Mesothelial cell of epicardium (in vitro differentiated cells): ENCODE measurements at regions not wholly inside any gene's neighbourhood (a gene's known extent, or its start where the extent isn't known, plus 50 kb on each side); places are given as distances from the start of the nearest gene placed in this dataset.
"Not testable (repeated sequence)": the region's sequence is repeated elsewhere in the genome, so short reads cannot be mapped to it uniquely, and the experiment has no call there.

ENCODE experiments used
- DNase-seq, 2 experiments: peaks; one replicate each; pipeline ENCODE4 v3.0.0; 2021; ENCODE audit warnings: low spot score in 2 of 2; ENCODE audit not compliant: unreplicated experiment in 2 of 2
- H3K27ac Mint-ChIP-seq: 2 replicates; pipeline ENCODE4 v1.8.0; 2021; ENCODE audit warnings: mixed read lengths
- H3K27me3 Mint-ChIP-seq: 2 replicates; pipeline ENCODE4 v1.8.0; 2021; ENCODE audit warnings: low read depth, mixed read lengths
- H3K36me3 Mint-ChIP-seq: 2 replicates; pipeline ENCODE4 v1.8.0; 2021; ENCODE audit warnings: mixed read lengths
- H3K4me1 Mint-ChIP-seq: 2 replicates; pipeline ENCODE4 v1.8.0; 2021; ENCODE audit warnings: mixed read lengths
- H3K4me3 Mint-ChIP-seq: 2 replicates; pipeline ENCODE4 v1.8.0; 2021; ENCODE audit warnings: mild to moderate bottlenecking, moderate library complexity, mixed read lengths
- H3K9me3 Mint-ChIP-seq: 2 replicates; pipeline ENCODE4 v1.8.0; 2021; ENCODE audit warnings: mixed read lengths
- TF ChIP-seq, protein P1 (sequence below): fragments of 200-600 bp; sonication (generic); IDR thresholded peaks from one replicate; pipeline ENCODE4 v1.5.0; 2021; ENCODE audit warnings: antibody characterized with exemption; ENCODE audit not compliant: unreplicated experiment

DNA sequence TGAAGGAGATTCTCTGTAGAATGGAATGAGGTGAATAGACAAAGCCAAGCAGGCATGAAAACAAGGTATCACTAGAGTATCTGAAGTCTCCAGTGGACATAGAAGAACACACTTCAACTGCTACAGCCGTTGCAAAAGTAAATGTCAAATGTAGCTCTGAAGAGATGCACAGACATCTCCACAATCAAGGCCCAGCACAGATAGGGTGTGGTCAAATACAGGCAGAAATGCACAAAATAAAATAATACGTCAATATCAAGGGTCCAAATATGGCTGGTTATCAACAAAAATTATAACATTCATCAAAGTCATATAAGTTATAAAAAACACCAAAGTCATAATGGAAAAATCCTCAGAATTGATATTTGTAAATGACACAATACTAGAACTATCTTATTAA is 1107.3 kb downstream of the TMEM121 start:
- TF ChIP-seq, protein P1, sequence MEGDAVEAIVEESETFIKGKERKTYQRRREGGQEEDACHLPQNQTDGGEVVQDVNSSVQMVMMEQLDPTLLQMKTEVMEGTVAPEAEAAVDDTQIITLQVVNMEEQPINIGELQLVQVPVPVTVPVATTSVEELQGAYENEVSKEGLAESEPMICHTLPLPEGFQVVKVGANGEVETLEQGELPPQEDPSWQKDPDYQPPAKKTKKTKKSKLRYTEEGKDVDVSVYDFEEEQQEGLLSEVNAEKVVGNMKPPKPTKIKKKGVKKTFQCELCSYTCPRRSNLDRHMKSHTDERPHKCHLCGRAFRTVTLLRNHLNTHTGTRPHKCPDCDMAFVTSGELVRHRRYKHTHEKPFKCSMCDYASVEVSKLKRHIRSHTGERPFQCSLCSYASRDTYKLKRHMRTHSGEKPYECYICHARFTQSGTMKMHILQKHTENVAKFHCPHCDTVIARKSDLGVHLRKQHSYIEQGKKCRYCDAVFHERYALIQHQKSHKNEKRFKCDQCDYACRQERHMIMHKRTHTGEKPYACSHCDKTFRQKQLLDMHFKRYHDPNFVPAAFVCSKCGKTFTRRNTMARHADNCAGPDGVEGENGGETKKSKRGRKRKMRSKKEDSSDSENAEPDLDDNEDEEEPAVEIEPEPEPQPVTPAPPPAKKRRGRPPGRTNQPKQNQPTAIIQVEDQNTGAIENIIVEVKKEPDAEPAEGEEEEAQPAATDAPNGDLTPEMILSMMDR, result no peak
- Mint-ChIP-seq H3K36me3 (peaks cover 5% of the 10 kb centered on the region), H3K27me3 (no peaks in the 10 kb centered on the region)

DNA sequence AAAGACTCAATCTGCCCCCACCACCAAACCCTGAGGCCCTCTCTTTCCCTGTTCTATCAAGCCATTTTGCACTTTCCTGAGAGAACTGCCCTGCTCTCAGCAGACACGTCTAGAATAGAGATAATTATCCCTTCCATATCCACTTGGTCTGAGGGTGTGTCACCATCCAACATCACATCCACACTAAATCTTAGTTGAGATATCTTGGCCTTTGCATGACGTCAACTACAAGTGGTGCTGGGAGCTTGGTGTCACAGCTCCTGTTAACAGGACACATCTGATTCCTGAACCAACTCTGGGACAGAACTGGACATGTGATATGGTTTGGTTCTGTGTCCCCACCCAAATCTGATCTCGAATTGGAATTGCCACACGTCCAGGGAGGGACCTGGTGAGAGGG is 1109.2 kb downstream of the TMEM121 start:
- no peaks in the 10 kb centered on the region for H3K27me3 Mint-ChIP-seq
- TF ChIP-seq, protein P1, result no peak
- no peak overlapping the region for H3K27ac Mint-ChIP-seq
- H3K9me3 Mint-ChIP-seq, result peaks cover 67% of the 10 kb centered on the region
- H3K36me3 Mint-ChIP-seq, result no peaks in the 10 kb centered on the region
- H3K4me1 Mint-ChIP-seq, result no peaks in the 10 kb centered on the region
- no peak overlapping the region for H3K4me3 Mint-ChIP-seq
- DNase-seq, result no peak

More for the DNA sequence above, 1107.3 kb downstream of the TMEM121 start:
- H3K27ac Mint-ChIP-seq, result no peak overlapping the region
- H3K4me3 Mint-ChIP-seq, result no peak overlapping the region
- DNase-seq, result no peak
- no peaks in the 10 kb centered on the region for H3K4me1 Mint-ChIP-seq
- peaks cover 81% of the 10 kb centered on the region for H3K9me3 Mint-ChIP-seq

DNA sequence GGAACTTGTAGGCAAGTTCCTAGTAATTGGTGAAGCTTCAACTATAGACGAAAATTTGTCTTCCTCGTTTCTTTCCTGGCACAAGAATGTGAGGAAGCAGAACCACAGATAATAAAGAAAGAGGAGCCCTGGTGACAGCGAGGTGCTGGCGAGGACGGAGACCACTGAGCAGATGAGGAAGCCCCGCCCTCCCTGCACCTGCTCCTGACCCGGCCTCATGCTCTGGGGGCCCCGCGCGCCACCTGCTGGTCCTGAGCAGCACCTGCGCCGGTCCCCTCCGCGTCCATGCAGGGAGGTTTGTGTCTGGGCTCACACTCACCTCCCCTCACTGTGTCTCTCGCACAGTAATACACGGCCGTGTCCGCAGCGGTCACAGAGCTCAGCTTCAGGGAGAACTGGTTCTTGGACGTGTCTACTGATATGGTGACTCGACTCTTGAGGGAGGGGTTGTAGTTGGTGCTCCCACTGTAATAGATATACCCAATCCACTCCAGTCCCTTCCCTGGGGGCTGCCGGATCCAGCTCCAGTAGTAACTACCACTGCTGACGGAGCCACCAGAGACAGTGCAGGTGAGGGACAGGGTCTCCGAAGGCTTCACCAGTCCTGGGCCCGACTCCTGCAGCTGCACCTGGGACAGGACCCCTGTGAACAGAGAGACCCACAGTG is 1112.5 kb downstream of the TMEM121 start:
- H3K4me3 Mint-ChIP-seq, H3K36me3 Mint-ChIP-seq, H3K27me3 Mint-ChIP-seq, H3K4me1 Mint-ChIP-seq, DNase-seq, H3K27ac Mint-ChIP-seq: not testable (repeated sequence)
- H3K9me3 Mint-ChIP-seq, result peaks cover 67% of the 10 kb centered on the region

DNA sequence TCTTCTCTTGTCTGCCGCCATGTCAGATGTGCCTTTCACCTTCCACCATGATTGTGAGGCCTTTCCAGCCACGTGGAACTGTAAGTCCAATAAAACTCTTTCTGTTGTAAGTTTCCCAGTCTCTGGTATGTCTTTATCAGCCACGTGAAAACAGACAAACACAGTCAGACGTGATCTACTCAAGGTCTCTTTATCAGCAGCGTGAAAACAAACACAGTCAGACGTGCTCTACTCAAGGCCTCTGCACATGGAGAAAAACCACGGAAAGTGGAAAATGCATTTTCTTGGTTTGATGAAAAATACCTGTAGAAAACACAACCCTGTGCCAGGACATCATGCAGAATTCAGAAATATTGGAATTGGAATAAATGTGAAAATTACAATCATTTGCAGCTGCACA is 1115.7 kb downstream of the TMEM121 start:
- Mint-ChIP-seq H3K9me3 (peaks cover 58% of the 10 kb centered on the region), H3K4me3 (no peak overlapping the region), H3K4me1 (no peaks in the 10 kb centered on the region), H3K27ac (no peak overlapping the region), H3K27me3 (no peaks in the 10 kb centered on the region), H3K36me3 (peaks cover 4% of the 10 kb centered on the region)
- TF ChIP-seq, protein P1, result no peak
- no peak for DNase-seq

DNA sequence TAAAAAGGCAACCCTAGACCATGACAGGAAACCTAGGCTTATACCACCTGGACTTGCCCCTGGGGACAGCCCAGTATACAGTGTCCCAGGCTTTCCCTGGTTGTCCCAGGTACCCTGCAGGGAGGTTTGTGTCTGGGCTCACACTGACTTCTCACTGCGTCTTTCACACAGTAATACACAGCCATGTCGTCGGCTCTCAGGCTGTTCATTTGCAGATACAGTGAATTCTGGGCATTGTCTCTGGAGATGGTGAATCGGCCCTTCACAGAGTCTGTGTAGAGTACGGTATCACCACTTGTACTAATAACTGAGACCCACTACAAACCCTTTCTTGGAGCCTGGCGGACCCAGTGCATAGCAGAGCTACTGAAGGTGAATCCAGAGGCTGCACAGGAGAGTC is 1116.6 kb downstream of the TMEM121 start:
- not testable (repeated sequence) for H3K27ac Mint-ChIP-seq, H3K4me1 Mint-ChIP-seq, H3K36me3 Mint-ChIP-seq, DNase-seq, H3K4me3 Mint-ChIP-seq, H3K27me3 Mint-ChIP-seq
- H3K9me3 Mint-ChIP-seq, result peaks cover 61% of the 10 kb centered on the region

DNA sequence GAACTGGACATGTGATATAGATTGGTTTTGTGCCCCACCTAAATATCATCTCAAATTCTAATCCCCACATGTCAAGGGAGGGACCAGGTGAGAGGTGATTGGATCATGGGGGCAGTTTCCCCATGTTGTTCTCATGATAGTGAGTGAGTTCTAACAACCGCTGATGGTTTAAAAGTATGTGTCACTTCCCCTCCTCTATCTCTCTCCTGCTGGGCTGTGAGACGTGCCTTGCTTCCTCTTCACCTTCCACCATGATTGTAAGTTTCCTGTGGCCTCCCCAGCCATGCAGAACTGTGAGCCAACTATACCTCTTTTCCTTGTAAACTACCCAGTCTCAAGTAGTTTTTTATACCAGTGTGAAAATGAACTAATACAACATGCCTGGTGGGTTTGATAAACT is 1122.5 kb downstream of the TMEM121 start:
- H3K4me3 Mint-ChIP-seq, H3K36me3 Mint-ChIP-seq, H3K27me3 Mint-ChIP-seq, H3K4me1 Mint-ChIP-seq, H3K27ac Mint-ChIP-seq, DNase-seq: not testable (repeated sequence)
- peaks cover 69% of the 10 kb centered on the region for H3K9me3 Mint-ChIP-seq

DNA sequence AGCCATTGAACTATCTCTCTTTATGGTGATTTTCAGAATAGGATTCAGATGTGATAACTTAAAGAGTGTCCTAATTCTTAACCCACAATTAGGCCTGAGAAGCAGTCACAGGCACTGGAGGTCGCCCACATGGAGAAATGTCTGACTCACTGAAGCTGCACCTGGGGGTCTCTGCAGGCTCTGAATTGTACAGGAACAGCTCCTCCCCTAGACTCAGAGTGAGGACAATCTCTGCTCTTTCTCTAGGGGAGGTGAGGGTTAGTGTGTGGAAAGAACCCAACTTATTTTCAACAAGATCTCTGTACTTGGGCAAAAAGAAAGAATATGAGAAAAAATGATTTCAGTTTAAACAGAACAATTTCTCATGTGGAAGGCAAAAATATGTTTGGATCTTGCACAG is 1124.6 kb downstream of the TMEM121 start:
- Mint-ChIP-seq H3K36me3 (peaks cover 4% of the 10 kb centered on the region), H3K4me3 (no peak overlapping the region), H3K9me3 (peaks cover 71% of the 10 kb centered on the region), H3K4me1 (no peaks in the 10 kb centered on the region), H3K27me3 (no peaks in the 10 kb centered on the region), H3K27ac (no peak overlapping the region)
- DNase-seq, result no peak
- TF ChIP-seq, protein P1, result no peak
